ENCODE measurements at regions not wholly inside any gene's neighbourhood (a gene's known extent, or its start where the extent isn't known, plus 50 kb on each side); places are given as distances from the start of the nearest gene placed in this dataset.

DNA sequence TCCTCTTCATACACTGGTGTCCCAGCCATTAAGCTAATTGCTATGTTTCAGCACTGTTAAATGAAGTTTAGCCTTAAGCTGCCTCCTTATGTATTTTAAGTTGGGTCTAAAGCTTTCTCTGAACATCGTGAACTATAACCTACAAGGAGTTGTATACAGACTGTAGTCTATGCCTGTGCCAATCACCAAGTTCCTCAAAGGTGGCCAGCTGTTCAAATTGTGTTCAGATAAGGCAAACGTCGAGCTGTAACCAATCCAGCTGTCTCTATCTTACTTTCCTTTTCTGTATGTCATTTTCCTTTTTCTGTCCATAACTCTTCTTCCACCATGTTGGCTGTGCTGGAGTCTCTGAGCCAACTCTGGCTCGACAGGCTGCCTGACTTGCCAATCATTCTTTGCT lies 199.6 kb downstream of the OGFRL1 start:
- TF ChIP-seq, protein P1, sequence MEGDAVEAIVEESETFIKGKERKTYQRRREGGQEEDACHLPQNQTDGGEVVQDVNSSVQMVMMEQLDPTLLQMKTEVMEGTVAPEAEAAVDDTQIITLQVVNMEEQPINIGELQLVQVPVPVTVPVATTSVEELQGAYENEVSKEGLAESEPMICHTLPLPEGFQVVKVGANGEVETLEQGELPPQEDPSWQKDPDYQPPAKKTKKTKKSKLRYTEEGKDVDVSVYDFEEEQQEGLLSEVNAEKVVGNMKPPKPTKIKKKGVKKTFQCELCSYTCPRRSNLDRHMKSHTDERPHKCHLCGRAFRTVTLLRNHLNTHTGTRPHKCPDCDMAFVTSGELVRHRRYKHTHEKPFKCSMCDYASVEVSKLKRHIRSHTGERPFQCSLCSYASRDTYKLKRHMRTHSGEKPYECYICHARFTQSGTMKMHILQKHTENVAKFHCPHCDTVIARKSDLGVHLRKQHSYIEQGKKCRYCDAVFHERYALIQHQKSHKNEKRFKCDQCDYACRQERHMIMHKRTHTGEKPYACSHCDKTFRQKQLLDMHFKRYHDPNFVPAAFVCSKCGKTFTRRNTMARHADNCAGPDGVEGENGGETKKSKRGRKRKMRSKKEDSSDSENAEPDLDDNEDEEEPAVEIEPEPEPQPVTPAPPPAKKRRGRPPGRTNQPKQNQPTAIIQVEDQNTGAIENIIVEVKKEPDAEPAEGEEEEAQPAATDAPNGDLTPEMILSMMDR (IDR thresholded peaks at IDR 0.05), result no peak
- no peak for TF ChIP-seq POLR2A (IDR thresholded peaks at IDR 0.05)
